Effector memory CD8-positive, alpha-beta T cell (primary cell): ENCODE measurements at regions not wholly inside any gene's neighbourhood (a gene's known extent, or its start where the extent isn't known, plus 50 kb on each side); places are given as distances from the start of the nearest gene placed in this dataset.

Experiments
- ATAC-seq: fragments of 150-1000 bp; cut with Tn5 transposase; replicated peaks from 2 replicates; pipeline ENCODE4 v1.10.0; 2021; ENCODE audit warnings: mild to moderate bottlenecking, moderate library complexity
- DNase-seq, 3 experiments: peaks; one replicate each; pipeline ENCODE4 v3.0.0; 2021
- H3K27ac Mint-ChIP-seq, 2 donors: one replicate each; pipeline ENCODE4 v1.8.0; 2022; ENCODE audit warnings: mild to moderate bottlenecking in 2 of 2, mixed read lengths in 2 of 2, moderate library complexity in 2 of 2
- H3K27me3 Mint-ChIP-seq, 2 donors: one replicate each; pipeline ENCODE4 v1.8.0; 2022; ENCODE audit warnings: mixed read lengths in 2 of 2
- H3K36me3 Mint-ChIP-seq: one replicate; pipeline ENCODE4 v1.8.0; 2022; ENCODE audit warnings: mild to moderate bottlenecking, moderate library complexity, mixed read lengths; ENCODE audit not compliant: insufficient read depth
- H3K4me1 Mint-ChIP-seq, 2 donors: one replicate each; pipeline ENCODE4 v1.8.0; 2022; ENCODE audit warnings: low read depth in 2 of 2, mixed read lengths in 2 of 2
- H3K4me3 Mint-ChIP-seq, 2 donors: one replicate each; pipeline ENCODE4 v1.8.0; 2022; ENCODE audit warnings: mild to moderate bottlenecking in 2 of 2, mixed read lengths in 2 of 2, moderate library complexity in 2 of 2
- H3K9me3 Mint-ChIP-seq, 2 donors: one replicate each; pipeline ENCODE4 v1.8.0; 2022; ENCODE audit warnings: mixed read lengths in 2 of 2

GRCh38 chr14:87065366-87065765 lies 927.6 kb downstream of the GALC start:
- Mint-ChIP-seq H3K36me3 (no peaks in the 10 kb centered on the region), H3K4me3 (no peak overlapping the region), H3K4me1 (no peaks in the 10 kb centered on the region), H3K27ac (no peak overlapping the region), H3K27me3 (no peaks in the 10 kb centered on the region), H3K9me3 (peaks cover 8 to 10% of the 10 kb centered on the region in 2 donors)
- ATAC-seq: no peak
- no peak for DNase-seq

DNA sequence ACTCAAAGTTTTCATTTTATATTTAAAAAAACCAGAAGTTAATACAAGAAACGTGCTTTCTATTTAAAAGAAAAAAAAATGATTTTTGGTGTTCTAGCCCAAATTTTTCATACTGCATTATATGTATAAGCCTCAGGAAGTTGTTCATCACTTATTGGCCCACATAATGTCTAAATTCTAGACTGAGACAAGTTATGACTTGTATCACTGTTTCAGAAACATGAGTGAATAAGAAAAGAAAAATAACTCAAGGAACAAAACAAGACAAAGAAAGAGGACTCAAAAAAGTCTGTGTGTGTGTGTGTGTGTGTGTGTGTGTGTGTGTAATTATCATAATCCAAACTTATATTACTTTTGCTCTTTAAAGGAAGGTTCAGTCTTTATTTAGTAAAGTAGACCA lies 929.8 kb downstream of the GALC start:
- no peak for ATAC-seq
- Mint-ChIP-seq H3K36me3 (no peaks in the 10 kb centered on the region), H3K27me3 (no peaks in the 10 kb centered on the region), H3K9me3 (peaks cover 3 to 7% of the 10 kb centered on the region in 2 donors), H3K4me1 (no peaks in the 10 kb centered on the region), H3K27ac (no peak overlapping the region), H3K4me3 (no peak overlapping the region)
- no peak for DNase-seq

GRCh38 chr14:87060405-87060804 lies 932.6 kb downstream of the GALC start:
- Mint-ChIP-seq H3K36me3 (no peaks in the 10 kb centered on the region), H3K4me3 (no peak overlapping the region), H3K4me1 (no peaks in the 10 kb centered on the region), H3K27ac (no peak overlapping the region), H3K9me3 (peaks cover 7 to 10% of the 10 kb centered on the region in 2 donors), H3K27me3 (no peaks in the 10 kb centered on the region)
- DNase-seq (no peak), ATAC-seq (no peak)

GRCh38 chr14:87059060-87059839 lies 933.7 kb downstream of the GALC start:
- no peaks in the 10 kb centered on the region for H3K27me3 Mint-ChIP-seq
- no peak overlapping the region for H3K27ac Mint-ChIP-seq
- DNase-seq (no peak), ATAC-seq (no peak)
- H3K9me3 Mint-ChIP-seq: peaks cover 5 to 10% of the 10 kb centered on the region in 2 donors
- H3K4me1 Mint-ChIP-seq: no peaks in the 10 kb centered on the region
- no peaks in the 10 kb centered on the region for H3K36me3 Mint-ChIP-seq
- H3K4me3 Mint-ChIP-seq: no peak overlapping the region

DNA sequence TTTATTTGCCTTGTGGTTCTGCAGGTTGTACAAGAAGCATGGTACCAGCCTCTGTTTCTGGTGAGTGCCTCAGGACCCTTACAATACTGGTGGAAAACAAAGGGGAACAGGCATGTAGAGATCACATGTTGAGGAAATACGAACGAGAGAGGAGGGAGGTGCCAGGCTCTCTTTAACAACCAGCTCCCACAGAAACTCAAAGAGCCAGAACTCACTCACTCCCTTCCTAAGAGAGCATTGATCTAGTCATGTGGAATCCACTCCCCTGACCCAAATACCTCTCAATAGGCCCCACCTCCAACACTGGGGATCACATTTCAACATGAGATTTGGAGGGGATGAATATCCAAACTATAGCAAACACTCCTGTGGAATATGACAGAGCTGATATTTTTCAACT lies 938.0 kb downstream of the GALC start:
- Mint-ChIP-seq H3K9me3 (peaks cover 6 to 10% of the 10 kb centered on the region in 2 donors), H3K36me3 (no peaks in the 10 kb centered on the region), H3K27ac (no peak overlapping the region), H3K4me1 (no peaks in the 10 kb centered on the region), H3K4me3 (no peak overlapping the region), H3K27me3 (no peaks in the 10 kb centered on the region)
- no peak for ATAC-seq
- DNase-seq: no peak

DNA sequence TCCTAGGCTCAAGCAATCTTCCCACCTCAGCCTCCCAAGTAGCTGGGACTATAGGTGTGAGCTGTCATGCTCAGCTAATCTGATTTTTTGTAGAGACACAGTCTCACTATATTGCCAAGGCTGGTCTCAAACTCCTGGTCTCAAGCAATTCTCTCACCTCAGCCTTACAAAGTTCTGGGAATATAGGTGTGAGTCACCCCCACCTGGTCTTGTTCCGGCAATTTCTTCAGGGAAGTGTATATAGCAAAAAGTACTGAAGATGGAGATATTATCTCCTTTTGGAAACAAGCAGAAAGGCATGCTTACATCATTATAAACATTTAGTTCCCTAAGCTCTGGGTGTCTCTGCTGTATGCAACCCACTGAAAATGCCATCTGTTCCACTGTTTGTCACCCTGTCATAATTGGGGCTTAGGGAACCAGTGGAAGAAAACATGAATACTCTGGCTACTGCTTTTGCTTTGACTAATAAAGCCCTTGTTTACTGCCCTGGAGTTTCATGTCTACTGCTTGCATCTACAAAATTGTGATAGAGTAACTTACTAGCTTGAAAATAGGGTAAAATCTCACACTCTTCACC lies 940.2 kb downstream of the GALC start:
- DNase-seq: no peak
- no peaks in the 10 kb centered on the region for H3K36me3 Mint-ChIP-seq
- no peaks in the 10 kb centered on the region for H3K27me3 Mint-ChIP-seq
- no peak for ATAC-seq
- no peak overlapping the region for H3K4me3 Mint-ChIP-seq
- H3K27ac Mint-ChIP-seq: no peak overlapping the region
- no peaks in the 10 kb centered on the region for H3K4me1 Mint-ChIP-seq
- peaks cover 3 to 6% of the 10 kb centered on the region in 2 donors for H3K9me3 Mint-ChIP-seq

GRCh38 chr14:87050421-87050820 lies 942.6 kb downstream of the GALC start:
- no peaks in the 10 kb centered on the region for H3K4me1 Mint-ChIP-seq
- H3K9me3 Mint-ChIP-seq: peaks cover 0 to 5% of the 10 kb centered on the region in 2 donors
- H3K27ac Mint-ChIP-seq: no peak overlapping the region
- no peaks in the 10 kb centered on the region for H3K27me3 Mint-ChIP-seq
- no peak overlapping the region for H3K4me3 Mint-ChIP-seq
- no peak for ATAC-seq
- no peak for DNase-seq
- H3K36me3 Mint-ChIP-seq: no peaks in the 10 kb centered on the region

- no peaks in the 10 kb centered on the region for H3K27me3 Mint-ChIP-seq
- no peaks in the 10 kb centered on the region for H3K4me1 Mint-ChIP-seq
- H3K4me3 Mint-ChIP-seq: no peak overlapping the region
- DNase-seq (no peak), ATAC-seq (no peak)
- H3K36me3 Mint-ChIP-seq: no peaks in the 10 kb centered on the region
- peaks cover 0 to 5% of the 10 kb centered on the region in 2 donors for H3K9me3 Mint-ChIP-seq
- no peak overlapping the region for H3K27ac Mint-ChIP-seq
Observed at GRCh38 chr14:87049950-87050349, 943.0 kb downstream of the GALC start.

GRCh38 chr14:87046960-87047359 lies 946.0 kb downstream of the GALC start:
- ATAC-seq: no peak
- Mint-ChIP-seq H3K4me1 (no peaks in the 10 kb centered on the region), H3K27ac (no peak overlapping the region), H3K9me3 (peaks cover 5 to 11% of the 10 kb centered on the region in 2 donors), H3K36me3 (no peaks in the 10 kb centered on the region), H3K4me3 (no peak overlapping the region), H3K27me3 (no peaks in the 10 kb centered on the region)
- no peak for DNase-seq

DNA sequence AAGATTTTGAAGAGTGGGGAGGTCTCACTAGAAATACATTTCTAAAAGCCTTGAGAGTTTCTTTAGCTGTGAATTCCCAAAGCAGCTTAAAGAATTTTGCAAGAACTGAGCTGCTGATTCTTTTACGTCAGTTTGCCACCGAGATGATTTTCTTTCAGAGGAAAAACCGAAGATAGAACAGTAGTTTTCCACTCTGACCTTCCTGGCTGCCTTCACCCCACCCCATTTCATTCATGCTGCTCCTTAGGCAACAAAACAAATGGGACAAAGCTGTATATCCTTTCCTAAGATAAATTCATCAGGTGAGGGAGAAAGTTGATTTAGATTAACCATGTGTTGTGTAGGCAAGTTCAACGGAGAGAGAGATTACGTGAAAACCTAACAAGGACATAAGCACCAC lies 947.0 kb downstream of the GALC start:
- H3K4me1 Mint-ChIP-seq: no peaks in the 10 kb centered on the region
- no peaks in the 10 kb centered on the region for H3K36me3 Mint-ChIP-seq
- ATAC-seq: no peak
- no peaks in the 10 kb centered on the region for H3K27me3 Mint-ChIP-seq
- no peak for DNase-seq
- peaks cover 5 to 11% of the 10 kb centered on the region in 2 donors for H3K9me3 Mint-ChIP-seq
- no peak overlapping the region for H3K27ac Mint-ChIP-seq
- no peak overlapping the region for H3K4me3 Mint-ChIP-seq

DNA sequence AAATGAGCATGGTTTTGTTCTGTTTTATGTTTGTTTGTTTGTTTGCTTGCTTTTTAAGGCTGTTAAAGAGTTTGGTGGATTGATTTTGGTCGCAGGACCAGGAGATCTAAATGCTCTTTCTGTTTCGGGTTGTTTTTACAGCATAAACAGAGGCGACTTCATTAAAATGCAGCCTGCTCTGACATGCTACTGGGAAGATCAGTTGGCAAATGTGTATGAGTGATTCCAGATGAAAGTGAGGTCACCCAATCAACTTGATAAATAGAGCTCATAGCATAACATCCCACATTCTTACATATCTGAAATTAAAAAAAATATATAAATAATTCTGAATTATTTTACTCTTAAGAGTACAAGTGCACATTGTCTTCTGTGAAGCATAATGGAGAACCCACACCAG lies 947.7 kb downstream of the GALC start:
- H3K4me3 Mint-ChIP-seq: no peak overlapping the region
- H3K27ac Mint-ChIP-seq: no peak overlapping the region
- ATAC-seq (no peak), DNase-seq (no peak)
- no peaks in the 10 kb centered on the region for H3K36me3 Mint-ChIP-seq
- peaks cover 5 to 12% of the 10 kb centered on the region in 2 donors for H3K9me3 Mint-ChIP-seq
- no peaks in the 10 kb centered on the region for H3K4me1 Mint-ChIP-seq
- no peaks in the 10 kb centered on the region for H3K27me3 Mint-ChIP-seq

- H3K4me1 Mint-ChIP-seq: no peaks in the 10 kb centered on the region
- H3K27me3 Mint-ChIP-seq: no peaks in the 10 kb centered on the region
- no peak overlapping the region for H3K4me3 Mint-ChIP-seq
- H3K9me3 Mint-ChIP-seq: peaks cover 8 to 17% of the 10 kb centered on the region in 2 donors
- H3K27ac Mint-ChIP-seq: no peak overlapping the region
- no peaks in the 10 kb centered on the region for H3K36me3 Mint-ChIP-seq
- no peak for ATAC-seq
- DNase-seq: no peak
Observed at GRCh38 chr14:87044807-87045206, 948.2 kb downstream of the GALC start.

GRCh38 chr14:87043667-87044200 lies 949.2 kb downstream of the GALC start:
- Mint-ChIP-seq H3K27me3 (no peaks in the 10 kb centered on the region), H3K36me3 (no peaks in the 10 kb centered on the region), H3K27ac (no peak overlapping the region), H3K9me3 (peaks cover 10 to 25% of the 10 kb centered on the region in 2 donors), H3K4me1 (no peaks in the 10 kb centered on the region), H3K4me3 (no peak overlapping the region)
- no peak for ATAC-seq
- no peak for DNase-seq

- ATAC-seq (no peak), DNase-seq (no peak)
- H3K9me3 Mint-ChIP-seq: peaks cover 11 to 31% of the 10 kb centered on the region in 2 donors
- H3K4me1 Mint-ChIP-seq: no peaks in the 10 kb centered on the region
- no peaks in the 10 kb centered on the region for H3K27me3 Mint-ChIP-seq
- H3K36me3 Mint-ChIP-seq: no peaks in the 10 kb centered on the region
- H3K4me3 Mint-ChIP-seq: no peak overlapping the region
- no peak overlapping the region for H3K27ac Mint-ChIP-seq
Observed at GRCh38 chr14:87042354-87042753, 950.6 kb downstream of the GALC start.
